GM13976 (cell line): ENCODE measurements at regions not wholly inside any gene's neighbourhood (a gene's known extent, or its start where the extent isn't known, plus 50 kb on each side); places are given as distances from the start of the nearest gene placed in this dataset.
"Not testable (repeated sequence)": the region's sequence is repeated elsewhere in the genome, so short reads cannot be mapped to it uniquely, and the experiment has no call there.

ENCODE experiments used
- DNase-seq: peaks from one replicate; pipeline ENCODE4 v3.0.0; 2012; ENCODE audit warnings: low spot score
- in situ Hi-C: fragments of 300-500 bp; cut with MboI; formaldehyde crosslinking; loops from one replicate; pipeline ENCODE4 v1.12.0; 2022; ENCODE audit warnings: low sequenced_read_pairs, mixed read lengths, inconsistent platforms; ENCODE audit not compliant: unreplicated experiment
- TF ChIP-seq, protein P1 (sequence below): IDR thresholded peaks from 2 replicates; pipeline ENCODE4 v1.5.1; 2012; ENCODE audit warnings: borderline replicate concordance, mild to moderate bottlenecking; ENCODE audit not compliant: insufficient read depth; ENCODE audit errors: extremely low read depth, missing control alignments, control extremely low read depth

DNA sequence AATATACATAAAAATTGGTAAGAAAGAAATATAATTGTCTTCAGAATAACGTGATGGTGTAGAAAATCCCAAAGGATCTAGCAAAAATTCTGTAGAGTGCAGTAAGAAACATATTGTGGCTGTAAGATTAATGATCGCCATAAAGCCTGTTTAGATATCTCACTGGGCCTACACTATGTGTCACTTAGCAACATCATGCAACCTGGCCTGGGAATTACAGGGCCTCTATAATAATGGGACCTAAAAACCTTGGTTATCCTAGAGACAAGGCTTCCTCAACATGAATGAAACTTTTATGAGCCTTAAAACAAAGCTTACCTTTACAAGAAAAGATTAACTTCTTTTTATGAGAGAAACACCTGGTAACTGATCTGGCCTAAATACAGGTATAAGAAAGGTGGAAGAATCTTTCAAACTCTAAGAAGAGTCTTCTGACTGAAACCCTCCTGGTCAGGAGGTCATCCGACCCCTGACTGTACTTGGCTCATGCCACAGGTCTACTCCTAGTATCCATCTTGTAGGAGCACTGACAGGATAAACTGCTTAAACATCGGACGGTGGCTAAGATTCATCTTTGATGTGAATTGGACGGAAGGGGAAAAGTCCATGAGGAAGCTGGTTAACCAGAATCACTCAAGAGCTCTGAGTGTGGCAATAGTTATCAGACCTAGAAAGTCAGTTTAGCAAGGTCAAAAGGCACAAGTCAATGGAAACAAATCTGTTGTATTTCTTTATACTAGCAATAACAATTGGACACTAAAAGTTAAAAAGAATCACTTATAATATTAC, 1155.1 kb upstream of the SORCS1 start:
- in situ Hi-C loops: no loop called here
- TF ChIP-seq, protein P1, sequence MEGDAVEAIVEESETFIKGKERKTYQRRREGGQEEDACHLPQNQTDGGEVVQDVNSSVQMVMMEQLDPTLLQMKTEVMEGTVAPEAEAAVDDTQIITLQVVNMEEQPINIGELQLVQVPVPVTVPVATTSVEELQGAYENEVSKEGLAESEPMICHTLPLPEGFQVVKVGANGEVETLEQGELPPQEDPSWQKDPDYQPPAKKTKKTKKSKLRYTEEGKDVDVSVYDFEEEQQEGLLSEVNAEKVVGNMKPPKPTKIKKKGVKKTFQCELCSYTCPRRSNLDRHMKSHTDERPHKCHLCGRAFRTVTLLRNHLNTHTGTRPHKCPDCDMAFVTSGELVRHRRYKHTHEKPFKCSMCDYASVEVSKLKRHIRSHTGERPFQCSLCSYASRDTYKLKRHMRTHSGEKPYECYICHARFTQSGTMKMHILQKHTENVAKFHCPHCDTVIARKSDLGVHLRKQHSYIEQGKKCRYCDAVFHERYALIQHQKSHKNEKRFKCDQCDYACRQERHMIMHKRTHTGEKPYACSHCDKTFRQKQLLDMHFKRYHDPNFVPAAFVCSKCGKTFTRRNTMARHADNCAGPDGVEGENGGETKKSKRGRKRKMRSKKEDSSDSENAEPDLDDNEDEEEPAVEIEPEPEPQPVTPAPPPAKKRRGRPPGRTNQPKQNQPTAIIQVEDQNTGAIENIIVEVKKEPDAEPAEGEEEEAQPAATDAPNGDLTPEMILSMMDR: no peak

DNA sequence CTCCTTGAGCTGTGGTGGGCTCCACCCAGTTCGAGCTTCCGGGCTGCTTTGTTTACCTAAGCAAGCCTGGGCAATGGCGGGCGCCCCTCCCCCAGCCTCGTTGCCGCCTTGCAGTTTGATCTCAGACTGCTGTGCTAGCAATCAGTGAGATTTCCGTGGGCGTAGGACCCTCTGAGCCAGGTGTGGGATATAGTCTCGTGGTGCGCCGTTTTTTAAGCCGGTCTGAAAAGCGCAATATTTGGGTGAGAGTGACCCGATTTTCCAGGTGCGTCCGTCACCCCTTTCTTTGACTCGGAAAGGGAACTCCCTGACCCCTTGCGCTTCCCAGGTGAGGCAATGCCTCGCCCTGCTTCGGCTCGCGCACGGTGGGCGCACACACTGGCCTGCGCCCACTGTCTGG, 1151.1 kb upstream of the SORCS1 start:
- DNase-seq, in situ Hi-C loops: not testable (repeated sequence)

More for the DNA sequence above, 1155.1 kb upstream of the SORCS1 start:
- no peak for DNase-seq

DNA sequence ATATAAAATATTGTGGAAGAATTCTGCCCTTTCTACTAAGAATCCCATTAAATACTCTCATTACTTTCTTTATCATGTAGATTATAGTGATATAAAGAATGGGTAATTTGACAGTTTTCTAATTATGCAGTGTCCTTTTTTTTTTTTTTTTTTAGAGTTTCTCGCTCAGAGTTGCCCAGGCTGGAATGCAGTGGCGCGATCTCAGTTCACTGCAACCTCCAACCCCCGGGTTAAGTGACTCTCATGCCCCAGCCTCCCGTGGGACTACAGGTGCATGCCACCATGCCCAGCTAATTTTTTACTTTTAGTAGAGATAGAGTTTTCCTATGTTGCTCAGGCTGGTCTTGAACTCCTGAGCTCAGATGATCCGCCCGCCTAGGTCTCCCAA, 1143.4 kb upstream of the SORCS1 start:
- in situ Hi-C loops: no loop called here
- TF ChIP-seq, protein P1: no peak
- no peak for DNase-seq

DNA sequence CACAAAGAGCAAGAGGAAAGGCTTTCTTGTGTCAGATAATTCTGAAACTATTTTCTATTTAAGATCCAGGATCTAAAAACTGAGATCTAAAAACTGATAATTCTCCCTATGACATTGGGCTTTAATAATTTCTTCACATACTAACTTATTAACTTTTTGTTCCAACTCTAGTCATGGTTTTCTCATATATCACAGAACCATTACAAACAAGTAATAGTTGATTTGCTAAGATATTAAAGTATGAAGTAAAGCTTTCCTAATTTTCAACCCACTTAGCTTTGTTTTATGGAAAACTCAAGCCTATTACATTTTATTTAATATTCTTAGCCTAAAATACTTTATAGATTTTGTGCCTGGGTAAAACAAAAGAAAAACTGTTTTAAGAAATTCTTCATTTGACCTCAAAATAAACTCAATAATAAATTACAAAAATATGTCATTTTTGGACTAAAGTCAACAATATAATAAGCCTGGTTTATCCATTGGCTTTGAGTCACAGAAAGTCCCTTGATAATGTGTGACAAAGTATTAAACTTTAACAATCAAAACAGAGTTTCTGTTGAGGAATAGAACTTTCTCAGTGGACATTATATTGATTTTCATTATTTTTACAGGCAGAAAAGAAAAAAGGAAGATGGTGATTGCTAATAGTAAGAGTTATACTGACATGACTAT, 1142.9 kb upstream of the SORCS1 start:
- DNase-seq: no peak
- in situ Hi-C loops: no loop called here
- TF ChIP-seq, protein P1: no peak

DNA sequence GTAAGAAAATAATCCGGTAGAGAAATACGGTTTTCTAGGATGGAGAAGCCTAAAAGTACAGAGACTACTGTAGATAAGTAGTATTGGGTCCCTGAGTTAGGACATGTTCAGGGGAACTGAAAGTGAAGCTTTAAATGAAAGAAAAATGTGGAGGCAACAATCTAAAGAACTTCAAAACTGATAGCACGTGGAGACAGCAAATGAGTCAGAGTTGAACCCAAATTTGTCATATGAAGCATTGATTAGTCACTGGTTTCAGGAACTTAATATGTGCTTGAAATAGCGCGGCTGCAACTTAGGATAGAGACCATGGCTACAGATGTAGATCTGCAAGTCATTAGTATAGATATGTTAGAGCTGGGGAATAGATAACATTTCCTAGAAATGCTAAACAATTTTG, 1138.6 kb upstream of the SORCS1 start:
- no peak for DNase-seq
- in situ Hi-C loops: no loop called here
- TF ChIP-seq, protein P1: no peak

DNA sequence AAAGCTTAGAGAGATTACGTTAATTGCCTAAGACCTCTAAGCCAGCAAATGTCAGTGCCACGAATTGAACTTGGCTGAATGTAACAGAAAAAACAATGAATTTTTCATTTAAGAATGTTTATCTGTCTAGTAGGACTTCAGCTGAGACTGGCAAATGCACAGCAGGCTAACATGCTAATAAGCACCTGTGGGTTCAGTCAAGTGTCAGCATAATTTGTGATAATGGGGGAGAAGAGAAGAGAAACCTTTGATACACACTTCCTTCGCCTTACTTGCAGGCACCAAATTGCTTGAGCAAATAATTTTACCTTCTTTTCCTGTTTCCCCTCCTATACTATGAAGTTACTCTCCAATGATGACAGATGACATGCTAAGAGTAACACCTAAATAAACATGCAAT, 1136.5 kb upstream of the SORCS1 start:
- in situ Hi-C loops: no loop called here
- TF ChIP-seq, protein P1: no peak
- DNase-seq: no peak

DNA sequence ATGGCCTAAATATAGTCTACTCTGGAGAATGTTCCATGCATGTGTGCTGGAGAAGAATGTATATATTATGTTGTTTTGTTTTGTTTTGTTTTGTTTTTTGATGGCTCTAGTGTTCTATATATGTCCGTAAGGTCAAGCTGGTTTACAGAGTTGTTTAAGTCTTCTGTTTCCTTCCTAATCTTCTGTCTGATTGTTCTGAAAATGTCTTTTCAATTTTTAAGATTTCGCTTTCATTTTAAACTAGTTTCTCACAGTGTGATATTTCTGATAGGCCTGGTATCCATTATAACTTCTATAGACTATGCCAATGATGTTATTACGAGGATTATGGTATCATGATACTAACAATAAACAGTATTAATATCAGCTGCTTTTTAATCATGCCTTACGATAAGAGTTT, 1126.3 kb upstream of the SORCS1 start:
- no peak for DNase-seq
- in situ Hi-C loops: no loop called here
- TF ChIP-seq, protein P1: no peak
